ENCODE measurements at regions not wholly inside any gene's neighbourhood (a gene's known extent, or its start where the extent isn't known, plus 50 kb on each side); places are given as distances from the start of the nearest gene placed in this dataset.

- H3K4me1 Mint-ChIP-seq, result no peaks in the 10 kb centered on the region
- H3K23ac ChIP-seq (ENCODE audit: insufficient read length, low read depth, low read length), result no peak overlapping the region
- no peak overlapping the region for H2BK5ac ChIP-seq (ENCODE audit: insufficient read length, low read length)
- no peak overlapping the region for H2AFZ ChIP-seq (ENCODE audit: low read length)
- no peak overlapping the region for H3K4me3 Mint-ChIP-seq
- no peaks in the 10 kb centered on the region for H3K79me1 ChIP-seq (ENCODE audit: insufficient read depth, low read depth, low read length, poor library complexity, severe bottlenecking)
- no peak overlapping the region for H2BK12ac ChIP-seq (ENCODE audit: insufficient read length, low read depth, low read length)
- H3K27me3 ChIP-seq (ENCODE audit: insufficient read depth, low read length), result no peaks in the 10 kb centered on the region
- no peaks in the 10 kb centered on the region for H3K4me1 ChIP-seq (ENCODE audit: insufficient read depth, low read length)
- H3K79me2 ChIP-seq (ENCODE audit: insufficient read depth, low read length), result no peaks in the 10 kb centered on the region
- H4K91ac ChIP-seq (ENCODE audit: insufficient read length, low read depth, low read length), result no peak overlapping the region
- DNase-seq, result no peak
- WGBS (ENCODE audit: extremely low coverage, insufficient read length, low lambda C conversion rate), result no CpG with 5 or more reads among the region's 6 CpGs
- no peak overlapping the region for H3K4me2 ChIP-seq (ENCODE audit: insufficient read depth, insufficient read length, low read length)
- no peaks in the 10 kb centered on the region; the same call in 1 of the 2 replicates for H3K27me3 Mint-ChIP-seq (ENCODE audit: low read depth)
- H2BK120ac ChIP-seq (ENCODE audit: low read depth, low read length, poor library complexity, severe bottlenecking), result no peak overlapping the region
- no peak overlapping the region for H3K27ac ChIP-seq (ENCODE audit: insufficient read length, low read depth, low read length)
- no peak overlapping the region for H3K4ac ChIP-seq (ENCODE audit: low read depth, low read length)
- H3K9me3 ChIP-seq (ENCODE audit: control insufficient read depth, low read depth, low read length), result no peaks in the 10 kb centered on the region
- TF ChIP-seq CTCF (conservative IDR thresholded peaks at IDR 0.05), result no peak
- no peak overlapping the region for H2AK5ac ChIP-seq (ENCODE audit: insufficient read length, low read length)
- no peak overlapping the region for H4K5ac ChIP-seq (ENCODE audit: insufficient read length, low read depth, low read length)
- H3K36me3 Mint-ChIP-seq (ENCODE audit: insufficient read depth in 1 of 3, low read depth in 3 of 3), result no peaks in the 10 kb centered on the region
- no peak overlapping the region for H2BK20ac ChIP-seq (ENCODE audit: low read depth, low read length, poor library complexity, severe bottlenecking)
- no peak overlapping the region for H2BK15ac ChIP-seq (ENCODE audit: low read depth, low read length)
- no peaks in the 10 kb centered on the region for H3K23me2 ChIP-seq (ENCODE audit: insufficient read length, low read depth, low read length, poor library complexity, severe bottlenecking)
- H4K20me1 ChIP-seq (ENCODE audit: control insufficient read depth, insufficient read depth, insufficient read length), result no peaks in the 10 kb centered on the region
- no peaks in the 10 kb centered on the region for H3K9me3 Mint-ChIP-seq
- no peak overlapping the region for H3K14ac ChIP-seq (ENCODE audit: insufficient read depth, low read length)
- H3K27ac Mint-ChIP-seq, result no peak overlapping the region
- H3K56ac ChIP-seq (ENCODE audit: insufficient read length, low read depth, low read length), result no peak overlapping the region
- no peak overlapping the region for H3K18ac ChIP-seq (ENCODE audit: insufficient read length, low read depth, low read length)
- H3T11ph ChIP-seq (ENCODE audit: low read length), result no peak overlapping the region
- no peak overlapping the region for H4K8ac ChIP-seq (replicated peaks; ENCODE audit: insufficient read length, low read depth, low read length)
- H3K9ac ChIP-seq (ENCODE audit: extremely low read depth, insufficient read length, low read length), result no peak overlapping the region
These were observed 57.4 kb upstream of the RCN1 start for GRCh38 chr11:32033491-32033890.
